SK-N-SH treated with all-trans-retinoic acid at 6 μM for 48 hours (cell line): ENCODE measurements at regions not wholly inside any gene's neighbourhood (a gene's known extent, or its start where the extent isn't known, plus 50 kb on each side); places are given as distances from the start of the nearest gene placed in this dataset.

Source experiments
- ATAC-seq: fragments of 200-7000 bp; cut with Tn5 transposase; 3 replicates; pipeline ENCODE4 v1.9.1; 2020; ENCODE audit warnings: mild to moderate bottlenecking, moderate library complexity
- ARNTL ChIP-seq: fragments of 450-650 bp; formaldehyde crosslinking; IDR thresholded peaks from 2 replicates; pipeline ENCODE4 v1.5.0; 2020; ENCODE audit warnings: low read depth, mild to moderate bottlenecking, moderate library complexity, borderline replicate concordance
- BACH2 ChIP-seq: fragments of 250-450 bp; sonication (Bioruptor Pico); IDR thresholded peaks from 2 replicates; pipeline ENCODE4 v1.9.0; 2021; ENCODE audit warnings: mild to moderate bottlenecking, borderline replicate concordance
- CSDC2 ChIP-seq: fragments of 250-450 bp; sonication (Bioruptor Pico); IDR thresholded peaks from 2 replicates; pipeline ENCODE4 v1.5.0; 2020; ENCODE audit warnings: mild to moderate bottlenecking, moderate library complexity
- ESRRG ChIP-seq: fragments of 250-450 bp; sonication (Bioruptor Pico); IDR thresholded peaks from 2 replicates; pipeline ENCODE4 v1.6.1; 2021; ENCODE audit warnings: mild to moderate bottlenecking
- GLIS3 ChIP-seq: fragments of 250-450 bp; sonication (Bioruptor Pico); IDR thresholded peaks from 2 replicates; pipeline ENCODE4 v1.5.0; 2020; ENCODE audit warnings: mild to moderate bottlenecking, moderate library complexity
- OSR1 ChIP-seq: fragments of 250-450 bp; sonication (Bioruptor Pico); IDR thresholded peaks from 2 replicates; pipeline ENCODE4 v1.8.0; 2022; ENCODE audit warnings: moderate library complexity, mild to moderate bottlenecking, inconsistent platforms
- RARB ChIP-seq: fragments of 250-450 bp; sonication (Bioruptor Pico); IDR thresholded peaks from 2 replicates; pipeline ENCODE4 v1.8.0; 2021; ENCODE audit warnings: mild to moderate bottlenecking, moderate library complexity
- TCF4 ChIP-seq: fragments of 250-450 bp; sonication (Bioruptor Pico); IDR thresholded peaks from 2 replicates; pipeline ENCODE4 v1.8.0; 2021; ENCODE audit warnings: mild to moderate bottlenecking, moderate library complexity, borderline replicate concordance
- TOX ChIP-seq: fragments of 250-450 bp; sonication (Bioruptor Pico); IDR thresholded peaks from 2 replicates; pipeline ENCODE4 v1.8.0; 2021; ENCODE audit warnings: mild to moderate bottlenecking, moderate library complexity, borderline replicate concordance
- ZC3H10 ChIP-seq: fragments of 250-450 bp; sonication (Bioruptor Pico); IDR thresholded peaks from 2 replicates; pipeline ENCODE4 v1.5.1; 2021; ENCODE audit warnings: mild to moderate bottlenecking, moderate library complexity
- ZFP3 ChIP-seq: fragments of 250-450 bp; sonication (Bioruptor Pico); IDR thresholded peaks from 2 replicates; pipeline ENCODE4 v1.5.0; 2020; ENCODE audit warnings: mild to moderate bottlenecking, moderate library complexity
- ZFP30 ChIP-seq: fragments of 450-650 bp; formaldehyde crosslinking; IDR thresholded peaks from 2 replicates; pipeline ENCODE4 v1.5.0; 2022; ENCODE audit warnings: mild to moderate bottlenecking, moderate library complexity
- ZNF565 ChIP-seq: fragments of 450-650 bp; formaldehyde crosslinking; conservative IDR thresholded peaks from 2 replicates; pipeline ENCODE4 v1.5.0; 2020; ENCODE audit warnings: low read depth, mild to moderate bottlenecking, moderate library complexity
- ZNF70 ChIP-seq: fragments of 450-650 bp; formaldehyde crosslinking; IDR thresholded peaks from 2 replicates; pipeline ENCODE4 v1.5.0; 2020; ENCODE audit warnings: mild to moderate bottlenecking, moderate library complexity
- ZNF8 ChIP-seq: fragments of 450-650 bp; formaldehyde crosslinking; IDR thresholded peaks from 2 replicates; pipeline ENCODE4 v1.5.0; 2020; ENCODE audit warnings: mild to moderate bottlenecking, moderate library complexity
- TF ChIP-seq, protein P1 (sequence below): fragments of 250-450 bp; sonication (Bioruptor Pico); IDR thresholded peaks from 2 replicates; pipeline ENCODE4 v1.8.0; 2021; ENCODE audit warnings: low read depth, mild to moderate bottlenecking, moderate library complexity, borderline replicate concordance
- TF ChIP-seq, protein P2 (sequence below): fragments of 250-450 bp; sonication (Bioruptor Pico); IDR thresholded peaks from 2 replicates; pipeline ENCODE4 v1.8.0; 2020; ENCODE audit warnings: mild to moderate bottlenecking, moderate library complexity, borderline replicate concordance
- TF ChIP-seq, protein P3 (sequence below): fragments of 250-450 bp; sonication (Bioruptor Pico); IDR thresholded peaks from 2 replicates; pipeline ENCODE4 v1.5.0; 2020; ENCODE audit warnings: mild to moderate bottlenecking, moderate library complexity
- TF ChIP-seq, protein P4 (sequence below): fragments of 250-450 bp; sonication (Bioruptor Pico); IDR thresholded peaks from 2 replicates; pipeline ENCODE4 v1.5.1; 2020; ENCODE audit warnings: low read depth, mild to moderate bottlenecking, moderate library complexity

DNA sequence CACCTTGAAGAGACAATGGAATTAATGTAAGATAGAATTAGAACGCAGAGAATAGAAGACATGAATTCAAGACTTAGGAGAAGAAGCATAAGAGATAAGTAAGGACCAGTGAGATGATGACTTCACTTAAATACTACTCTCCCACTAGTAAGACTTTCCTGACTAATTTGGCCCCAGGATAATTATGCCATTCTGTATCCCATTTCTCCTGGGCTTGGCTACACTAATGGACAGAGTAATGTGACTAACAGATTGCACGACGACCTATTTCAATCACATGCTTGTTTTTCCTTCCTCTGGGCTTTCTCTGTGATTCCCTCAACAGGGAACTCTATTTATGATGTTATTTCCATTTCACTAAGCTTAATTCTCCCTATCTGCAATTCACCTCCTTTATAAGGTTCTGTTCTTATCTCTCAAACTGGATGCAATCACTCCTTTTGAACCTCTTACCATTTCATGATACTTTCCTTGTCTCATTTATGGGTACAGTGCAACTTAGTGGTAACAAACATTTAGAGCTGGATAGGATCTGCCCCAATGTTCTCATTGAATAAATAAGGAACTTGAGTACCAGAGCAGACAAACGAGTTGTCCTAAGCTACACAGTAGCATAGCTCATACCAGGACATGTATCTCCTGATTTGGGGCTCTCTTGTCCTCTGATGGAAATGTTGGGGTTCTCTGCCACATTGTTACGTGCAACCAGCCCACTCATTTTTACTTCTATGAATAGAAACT lies 102.7 kb downstream of the BTG1 start:
- ATAC-seq = no peak
- TF ChIP-seq CSDC2 = no peak
- TF ChIP-seq, protein P1, sequence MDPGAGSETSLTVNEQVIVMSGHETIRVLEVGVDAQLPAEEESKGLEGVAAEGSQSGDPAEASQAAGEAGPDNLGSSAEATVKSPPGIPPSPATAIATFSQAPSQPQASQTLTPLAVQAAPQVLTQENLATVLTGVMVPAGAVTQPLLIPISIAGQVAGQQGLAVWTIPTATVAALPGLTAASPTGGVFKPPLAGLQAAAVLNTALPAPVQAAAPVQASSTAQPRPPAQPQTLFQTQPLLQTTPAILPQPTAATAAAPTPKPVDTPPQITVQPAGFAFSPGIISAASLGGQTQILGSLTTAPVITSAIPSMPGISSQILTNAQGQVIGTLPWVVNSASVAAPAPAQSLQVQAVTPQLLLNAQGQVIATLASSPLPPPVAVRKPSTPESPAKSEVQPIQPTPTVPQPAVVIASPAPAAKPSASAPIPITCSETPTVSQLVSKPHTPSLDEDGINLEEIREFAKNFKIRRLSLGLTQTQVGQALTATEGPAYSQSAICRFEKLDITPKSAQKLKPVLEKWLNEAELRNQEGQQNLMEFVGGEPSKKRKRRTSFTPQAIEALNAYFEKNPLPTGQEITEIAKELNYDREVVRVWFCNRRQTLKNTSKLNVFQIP (CRISPR knock-in tag) = no peak
- TF ChIP-seq, protein P2, sequence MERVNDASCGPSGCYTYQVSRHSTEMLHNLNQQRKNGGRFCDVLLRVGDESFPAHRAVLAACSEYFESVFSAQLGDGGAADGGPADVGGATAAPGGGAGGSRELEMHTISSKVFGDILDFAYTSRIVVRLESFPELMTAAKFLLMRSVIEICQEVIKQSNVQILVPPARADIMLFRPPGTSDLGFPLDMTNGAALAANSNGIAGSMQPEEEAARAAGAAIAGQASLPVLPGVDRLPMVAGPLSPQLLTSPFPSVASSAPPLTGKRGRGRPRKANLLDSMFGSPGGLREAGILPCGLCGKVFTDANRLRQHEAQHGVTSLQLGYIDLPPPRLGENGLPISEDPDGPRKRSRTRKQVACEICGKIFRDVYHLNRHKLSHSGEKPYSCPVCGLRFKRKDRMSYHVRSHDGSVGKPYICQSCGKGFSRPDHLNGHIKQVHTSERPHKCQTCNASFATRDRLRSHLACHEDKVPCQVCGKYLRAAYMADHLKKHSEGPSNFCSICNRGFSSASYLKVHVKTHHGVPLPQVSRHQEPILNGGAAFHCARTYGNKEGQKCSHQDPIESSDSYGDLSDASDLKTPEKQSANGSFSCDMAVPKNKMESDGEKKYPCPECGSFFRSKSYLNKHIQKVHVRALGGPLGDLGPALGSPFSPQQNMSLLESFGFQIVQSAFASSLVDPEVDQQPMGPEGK (CRISPR knock-in tag) = no peak
- no peak for TF ChIP-seq ZNF8 (CRISPR knock-in tag)
- TF ChIP-seq ZFP30 (CRISPR knock-in tag) = no peak
- TF ChIP-seq, protein P3, sequence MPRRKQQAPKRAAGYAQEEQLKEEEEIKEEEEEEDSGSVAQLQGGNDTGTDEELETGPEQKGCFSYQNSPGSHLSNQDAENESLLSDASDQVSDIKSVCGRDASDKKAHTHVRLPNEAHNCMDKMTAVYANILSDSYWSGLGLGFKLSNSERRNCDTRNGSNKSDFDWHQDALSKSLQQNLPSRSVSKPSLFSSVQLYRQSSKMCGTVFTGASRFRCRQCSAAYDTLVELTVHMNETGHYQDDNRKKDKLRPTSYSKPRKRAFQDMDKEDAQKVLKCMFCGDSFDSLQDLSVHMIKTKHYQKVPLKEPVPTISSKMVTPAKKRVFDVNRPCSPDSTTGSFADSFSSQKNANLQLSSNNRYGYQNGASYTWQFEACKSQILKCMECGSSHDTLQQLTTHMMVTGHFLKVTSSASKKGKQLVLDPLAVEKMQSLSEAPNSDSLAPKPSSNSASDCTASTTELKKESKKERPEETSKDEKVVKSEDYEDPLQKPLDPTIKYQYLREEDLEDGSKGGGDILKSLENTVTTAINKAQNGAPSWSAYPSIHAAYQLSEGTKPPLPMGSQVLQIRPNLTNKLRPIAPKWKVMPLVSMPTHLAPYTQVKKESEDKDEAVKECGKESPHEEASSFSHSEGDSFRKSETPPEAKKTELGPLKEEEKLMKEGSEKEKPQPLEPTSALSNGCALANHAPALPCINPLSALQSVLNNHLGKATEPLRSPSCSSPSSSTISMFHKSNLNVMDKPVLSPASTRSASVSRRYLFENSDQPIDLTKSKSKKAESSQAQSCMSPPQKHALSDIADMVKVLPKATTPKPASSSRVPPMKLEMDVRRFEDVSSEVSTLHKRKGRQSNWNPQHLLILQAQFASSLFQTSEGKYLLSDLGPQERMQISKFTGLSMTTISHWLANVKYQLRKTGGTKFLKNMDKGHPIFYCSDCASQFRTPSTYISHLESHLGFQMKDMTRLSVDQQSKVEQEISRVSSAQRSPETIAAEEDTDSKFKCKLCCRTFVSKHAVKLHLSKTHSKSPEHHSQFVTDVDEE (CRISPR knock-in tag) = no peak
- TF ChIP-seq TCF4 = no peak
- TF ChIP-seq ZC3H10 = no peak
- no peak for TF ChIP-seq ZNF565
- TF ChIP-seq TOX (CRISPR knock-in tag) = no peak
- no peak for TF ChIP-seq ZNF70
- TF ChIP-seq ESRRG (CRISPR knock-in tag) = no peak
- no peak for TF ChIP-seq ZFP3

DNA sequence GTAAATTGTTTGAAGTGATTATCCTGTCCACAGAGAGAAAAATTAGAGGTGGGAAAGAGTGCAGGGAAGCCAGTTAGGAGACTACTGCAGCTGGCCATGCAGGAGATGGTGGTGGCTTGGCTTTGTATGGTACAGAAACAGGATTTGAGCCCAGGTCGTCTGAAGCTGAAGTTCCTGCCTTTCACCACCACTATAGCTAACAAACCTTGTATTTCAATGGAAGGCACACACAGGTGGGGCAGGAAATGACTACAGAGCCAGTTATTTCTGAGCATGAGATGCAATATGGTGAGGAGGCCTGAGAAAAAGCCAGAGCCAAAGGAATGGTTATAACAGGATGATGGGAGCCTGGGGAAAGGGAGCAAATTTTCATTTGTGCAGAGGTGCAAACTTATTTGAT lies 103.9 kb downstream of the BTG1 start:
- no peak for ATAC-seq
- TF ChIP-seq, protein P1 (CRISPR knock-in tag) = no peak
- TF ChIP-seq BACH2 (CRISPR knock-in tag) (no peak), CSDC2 (no peak), ZC3H10 (no peak), ESRRG (CRISPR knock-in tag) (no peak), ZFP3 (no peak), ARNTL (CRISPR knock-in tag) (no peak), RARB (no peak), GLIS3 (CRISPR knock-in tag) (no peak), ZNF70 (no peak), TOX (CRISPR knock-in tag) (no peak)
- TF ChIP-seq, protein P4, sequence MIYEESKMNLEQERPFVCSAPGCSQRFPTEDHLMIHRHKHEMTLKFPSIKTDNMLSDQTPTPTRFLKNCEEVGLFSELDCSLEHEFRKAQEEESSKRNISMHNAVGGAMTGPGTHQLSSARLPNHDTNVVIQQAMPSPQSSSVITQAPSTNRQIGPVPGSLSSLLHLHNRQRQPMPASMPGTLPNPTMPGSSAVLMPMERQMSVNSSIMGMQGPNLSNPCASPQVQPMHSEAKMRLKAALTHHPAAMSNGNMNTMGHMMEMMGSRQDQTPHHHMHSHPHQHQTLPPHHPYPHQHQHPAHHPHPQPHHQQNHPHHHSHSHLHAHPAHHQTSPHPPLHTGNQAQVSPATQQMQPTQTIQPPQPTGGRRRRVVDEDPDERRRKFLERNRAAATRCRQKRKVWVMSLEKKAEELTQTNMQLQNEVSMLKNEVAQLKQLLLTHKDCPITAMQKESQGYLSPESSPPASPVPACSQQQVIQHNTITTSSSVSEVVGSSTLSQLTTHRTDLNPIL (CRISPR knock-in tag) = no peak
- TF ChIP-seq, all 23 proteins: peak for 0

DNA sequence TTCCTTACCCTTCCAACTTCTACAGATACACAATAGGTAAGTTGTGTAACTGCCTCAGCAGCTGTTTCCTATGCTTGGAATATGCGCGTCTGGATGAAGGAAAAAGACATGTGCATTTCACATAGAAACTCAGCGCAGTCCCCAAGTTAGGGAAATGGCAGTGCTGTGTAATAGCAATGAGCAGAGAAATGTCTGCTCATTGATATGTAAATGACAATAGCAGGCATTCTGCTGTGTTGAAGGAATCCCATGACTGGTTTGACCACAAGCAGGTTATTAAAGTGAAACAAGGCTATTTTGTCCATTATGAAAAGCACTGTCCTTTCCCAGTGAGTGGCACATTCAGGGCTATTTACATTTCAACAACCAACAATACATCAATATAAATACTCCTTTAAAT lies 106.6 kb downstream of the BTG1 start:
- TF ChIP-seq OSR1 (CRISPR knock-in tag) = no peak
- TF ChIP-seq, protein P2 (CRISPR knock-in tag) = no peak
- no peak for TF ChIP-seq ZNF565
- TF ChIP-seq, protein P4 (CRISPR knock-in tag) = no peak
- no peak for TF ChIP-seq RARB
- TF ChIP-seq, protein P1 (CRISPR knock-in tag) = no peak
- no peak for TF ChIP-seq ESRRG (CRISPR knock-in tag)
- TF ChIP-seq, all 23 proteins: peak for 0
- ATAC-seq = no peak
